ENCODE measurements at regions not wholly inside any gene's neighbourhood (a gene's known extent, or its start where the extent isn't known, plus 50 kb on each side); places are given as distances from the start of the nearest gene placed in this dataset.

GRCh38 chr2:14684516-14684915 lies 52.0 kb downstream of the LRATD1 start:
- DNase-seq (ENCODE audit: low read depth, low spot score) (no peak), ATAC-seq (no peak)
- TF ChIP-seq TCF7L2 (IDR thresholded peaks at IDR 0.05; ENCODE audit: low read depth, low read length): no peak
- no peak overlapping the region for H3K4me3 ChIP-seq (ENCODE audit: low read depth in 2 of 2, low read length in 2 of 2)
- POLR2A ChIA-PET: no interaction called here
- no peaks in the 10 kb centered on the region for H3K4me1 ChIP-seq (ENCODE audit: control insufficient read depth, insufficient read depth, low read length)
- no peaks in the 10 kb centered on the region for H3K36me3 ChIP-seq (ENCODE audit: control insufficient read depth, insufficient read depth, low read length)
- in situ Hi-C loops (cut with HindIII; ENCODE audit: low pct_unique_long_range_greater_than_20kb, low sequenced_read_pairs) (no loop called here), intact Hi-C loops (cut with micrococcal nuclease; ENCODE audit: unreplicated experiment) (no loop called here)
- CTCF ChIA-PET: interaction anchor here (0.6 kb wide), 1 partner anchor 870 kb away, joined by 3 read pairs; no protein-coding TSS in a partner anchor
- no TSS peak for BruUV-seq (replicated peaks)
- no peak overlapping the region for H3K27ac ChIP-seq (ENCODE audit: low read length)
- H3K27me3 ChIP-seq (ENCODE audit: control insufficient read depth, insufficient read depth, low read length): no peaks in the 10 kb centered on the region
- no peaks in the 10 kb centered on the region for H3K9me3 ChIP-seq (ENCODE audit: control insufficient read depth, insufficient read depth, low read depth, low read length)

- ATAC-seq: no peak
Observed at GRCh38 chr2:14690926-14691325, 58.4 kb downstream of the LRATD1 start.

More at GRCh38 chr2:14690926-14691325, 58.4 kb downstream of the LRATD1 start:
- TF ChIP-seq SIN3A (IDR thresholded peaks at IDR 0.05; ENCODE audit: borderline replicate concordance, insufficient read depth, low read depth, low read length) (no peak), TCF7L2 (IDR thresholded peaks at IDR 0.05; ENCODE audit: low read depth, low read length) (no peak), POLR2AphosphoS5 (IDR thresholded peaks at IDR 0.05; ENCODE audit: low read depth, low read length) (no peak), REST (IDR thresholded peaks at IDR 0.05; ENCODE audit: insufficient read depth in 1 of 2, low read depth in 2 of 2, low read length in 1 of 2) (no peak), CTCF (IDR thresholded peaks at IDR 0.05) (no peak)
- H3K36me3 ChIP-seq (ENCODE audit: control insufficient read depth, insufficient read depth, low read length): no peaks in the 10 kb centered on the region
- ChIA-PET POLR2A (no interaction called here), CTCF (no interaction called here)
- H3K27ac ChIP-seq (ENCODE audit: low read length): no peak overlapping the region
- H3K9me3 ChIP-seq (ENCODE audit: control insufficient read depth, insufficient read depth, low read depth, low read length): no peaks in the 10 kb centered on the region
- H3K4me1 ChIP-seq (ENCODE audit: control insufficient read depth, insufficient read depth, low read length): no peaks in the 10 kb centered on the region
- no peaks in the 10 kb centered on the region for H3K27me3 ChIP-seq (ENCODE audit: control insufficient read depth, insufficient read depth, low read length)
- no TSS peak for BruUV-seq (replicated peaks)
- no peak overlapping the region for H3K4me3 ChIP-seq (ENCODE audit: low read depth in 2 of 2, low read length in 2 of 2)
- in situ Hi-C loops (cut with HindIII; ENCODE audit: low pct_unique_long_range_greater_than_20kb, low sequenced_read_pairs): no loop called here
- intact Hi-C loops (cut with micrococcal nuclease; ENCODE audit: unreplicated experiment): no loop called here
- DNase-seq (ENCODE audit: low read depth, low spot score): no peak

Data from Panc1 (cell line).